ENCODE measurements at regions not wholly inside any gene's neighbourhood (a gene's known extent, or its start where the extent isn't known, plus 50 kb on each side); places are given as distances from the start of the nearest gene placed in this dataset.

DNA sequence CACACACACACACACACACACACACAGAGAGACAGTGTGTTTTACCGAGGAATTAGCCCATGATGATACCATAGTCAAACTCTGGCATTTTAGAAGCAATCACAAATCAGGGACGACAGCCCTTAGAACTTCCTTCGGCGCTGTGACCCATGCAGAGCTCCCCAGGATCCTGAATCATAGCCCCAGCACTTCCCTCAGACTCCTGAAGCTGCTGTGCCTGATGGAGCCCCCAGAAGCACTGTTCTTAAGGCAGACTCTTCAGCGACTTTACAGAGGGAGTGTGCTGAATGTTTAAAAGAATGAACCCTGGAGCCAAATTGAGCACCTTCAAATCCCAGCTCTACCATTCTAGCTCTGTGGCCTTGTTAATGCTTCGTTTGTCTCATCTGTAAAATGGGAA, 89.3 kb upstream of the LIPC start:
- TF ChIP-seq, protein P1, sequence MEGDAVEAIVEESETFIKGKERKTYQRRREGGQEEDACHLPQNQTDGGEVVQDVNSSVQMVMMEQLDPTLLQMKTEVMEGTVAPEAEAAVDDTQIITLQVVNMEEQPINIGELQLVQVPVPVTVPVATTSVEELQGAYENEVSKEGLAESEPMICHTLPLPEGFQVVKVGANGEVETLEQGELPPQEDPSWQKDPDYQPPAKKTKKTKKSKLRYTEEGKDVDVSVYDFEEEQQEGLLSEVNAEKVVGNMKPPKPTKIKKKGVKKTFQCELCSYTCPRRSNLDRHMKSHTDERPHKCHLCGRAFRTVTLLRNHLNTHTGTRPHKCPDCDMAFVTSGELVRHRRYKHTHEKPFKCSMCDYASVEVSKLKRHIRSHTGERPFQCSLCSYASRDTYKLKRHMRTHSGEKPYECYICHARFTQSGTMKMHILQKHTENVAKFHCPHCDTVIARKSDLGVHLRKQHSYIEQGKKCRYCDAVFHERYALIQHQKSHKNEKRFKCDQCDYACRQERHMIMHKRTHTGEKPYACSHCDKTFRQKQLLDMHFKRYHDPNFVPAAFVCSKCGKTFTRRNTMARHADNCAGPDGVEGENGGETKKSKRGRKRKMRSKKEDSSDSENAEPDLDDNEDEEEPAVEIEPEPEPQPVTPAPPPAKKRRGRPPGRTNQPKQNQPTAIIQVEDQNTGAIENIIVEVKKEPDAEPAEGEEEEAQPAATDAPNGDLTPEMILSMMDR (IDR thresholded peaks at IDR 0.05): no peak
- TF ChIP-seq EZH2 (IDR thresholded peaks at IDR 0.05; ENCODE audit: borderline replicate concordance, insufficient read depth, low read depth, low read length, poor library complexity, severe bottlenecking): no peak

All from B cell (primary cell).